BJ (cell line): ENCODE measurements at regions not wholly inside any gene's neighbourhood (a gene's known extent, or its start where the extent isn't known, plus 50 kb on each side); places are given as distances from the start of the nearest gene placed in this dataset.

Experiments
- CTCF ChIA-PET: fragments of 350-600 bp; formaldehyde crosslinking; extraction: SDS; loops from one replicate; lab custom pipeline; 2021; ENCODE audit warnings: antibody characterized with exemption, inconsistent platforms; lab: Yijun Ruan, JAX
- POLR2A ChIA-PET: fragments of 300-600 bp; sonication (Branson Sonifier 250); formaldehyde crosslinking; extraction: SDS; loops from one replicate; lab custom pipeline; 2021; ENCODE audit warnings: antibody characterized with exemption; lab: Charles Lee
- DNase-seq: peaks from one replicate; pipeline ENCODE4 v3.0.0-alpha.2; 2011; ENCODE audit warnings: low read depth
- H3K27me3 ChIP-seq: 2 replicates; pipeline ENCODE4 v1.6.0; 2011; ENCODE audit warnings: low read length; ENCODE audit not compliant: control insufficient read depth, insufficient read depth
- H3K36me3 ChIP-seq: 2 replicates; pipeline ENCODE4 v1.5.1; 2011; ENCODE audit warnings: low read length; ENCODE audit not compliant: control insufficient read depth, insufficient read depth
- H3K4me3 ChIP-seq: 2 replicates; pipeline ENCODE4 v1.5.1; 2011; ENCODE audit warnings: low read depth, mild to moderate bottlenecking, control low read depth, low read length
- CTCF ChIP-seq: IDR thresholded peaks from 2 replicates; pipeline ENCODE4 v1.5.1; 2011; ENCODE audit warnings: low read depth, mild to moderate bottlenecking, control low read depth, inconsistent platforms, low read length, moderate library complexity; ENCODE audit not compliant: insufficient read depth

GRCh38 chr2:105150231-105150630 is 91.3 kb upstream of the GPR45 start:
- no peak for TF ChIP-seq CTCF
- no peak for DNase-seq
- H3K27me3 ChIP-seq = peaks cover 5% of the 10 kb centered on the region
- no peak overlapping the region for H3K4me3 ChIP-seq
- no peaks in the 10 kb centered on the region for H3K36me3 ChIP-seq
- POLR2A ChIA-PET = no interaction called here
- CTCF ChIA-PET = no interaction called here

- Histone ChIP-seq H3K4me3 (no peak overlapping the region), H3K27me3 (no peaks in the 10 kb centered on the region; the same call in 1 of the 2 replicates), H3K36me3 (no peaks in the 10 kb centered on the region)
- TF ChIP-seq CTCF = no peak
- ChIA-PET POLR2A (no interaction called here), CTCF (no interaction called here)
- no peak for DNase-seq
Observed at GRCh38 chr2:105154119-105154818, 87.3 kb upstream of the GPR45 start.

GRCh38 chr2:105156166-105156565 is 85.4 kb upstream of the GPR45 start:
- Histone ChIP-seq H3K36me3 (no peaks in the 10 kb centered on the region), H3K4me3 (no peak overlapping the region), H3K27me3 (no peaks in the 10 kb centered on the region; the same call in 1 of the 2 replicates)
- no peak for TF ChIP-seq CTCF
- POLR2A ChIA-PET = no interaction called here
- CTCF ChIA-PET = no interaction called here
- DNase-seq = no peak

GRCh38 chr2:105158002-105158401 is 83.5 kb upstream of the GPR45 start:
- H3K4me3 ChIP-seq = no peak overlapping the region
- ChIA-PET POLR2A (no interaction called here), CTCF (no interaction called here)
- H3K27me3 ChIP-seq = no peaks in the 10 kb centered on the region; the same call in 1 of the 2 replicates
- no peak for DNase-seq
- no peak for TF ChIP-seq CTCF
- no peaks in the 10 kb centered on the region for H3K36me3 ChIP-seq

- Histone ChIP-seq H3K4me3 (no peak overlapping the region), H3K27me3 (peaks cover 2% of the 10 kb centered on the region; the same call in 1 of the 2 replicates), H3K36me3 (no peaks in the 10 kb centered on the region)
- no peak for TF ChIP-seq CTCF
- no peak for DNase-seq
- POLR2A ChIA-PET = no interaction called here
- CTCF ChIA-PET = interaction anchor here (1.1 kb wide), 1 partner anchor 20 kb away, joined by 3 read pairs; no protein-coding TSS in a partner anchor
Observed at GRCh38 chr2:105166688-105167087, 74.9 kb upstream of the GPR45 start.
